ENCODE measurements at regions not wholly inside any gene's neighbourhood (a gene's known extent, or its start where the extent isn't known, plus 50 kb on each side); places are given as distances from the start of the nearest gene placed in this dataset.

- Histone ChIP-seq H3K27ac (ENCODE audit: insufficient read depth, low read length, poor library complexity, severe bottlenecking) (no peak overlapping the region), H3K27me3 (ENCODE audit: control insufficient read depth, insufficient read depth, low read length) (no peaks in the 10 kb centered on the region), H3K9me3 (ENCODE audit: control insufficient read depth in 2 of 2, low read length in 2 of 2) (no peaks in the 10 kb centered on the region), H3K36me3 (ENCODE audit: control insufficient read depth, insufficient read depth, low read length) (no peaks in the 10 kb centered on the region), H3K4me3 (ENCODE audit: low read depth, low read length) (no peak overlapping the region), H3K4me1 (ENCODE audit: control insufficient read depth, insufficient read depth, low read length, poor library complexity, severe bottlenecking) (no peaks in the 10 kb centered on the region)
- no peaks in the 10 kb centered on the region for H3K36me3 Mint-ChIP-seq
- peaks cover 7% of the 10 kb centered on the region for H3K27me3 Mint-ChIP-seq
- peaks cover 0 to 4% (median 0%) of the 10 kb centered on the region in 7 donors for H3K9me3 Mint-ChIP-seq
- no peak overlapping the region for H3K4me3 Mint-ChIP-seq
- ATAC-seq (ENCODE audit: low read depth in 2 of 2), result no peak
- no peaks in the 10 kb centered on the region for H3K4me1 Mint-ChIP-seq
- H3K27ac Mint-ChIP-seq, result no peak overlapping the region
- DNase-seq, result no peak
Observed at GRCh38 chr22:48459259-48459658, 1368.4 kb downstream of the BRD1 start.

GRCh38 chr22:48456449-48456848, 1371.2 kb downstream of the BRD1 start:
- ATAC-seq (ENCODE audit: low read depth in 2 of 2), result no peak

GRCh38 chr22:48453751-48454485, 1373.8 kb downstream of the BRD1 start:
- Mint-ChIP-seq H3K27ac (no peak overlapping the region), H3K4me1 (no peaks in the 10 kb centered on the region), H3K9me3 (peaks cover 0 to 4% (median 0%) of the 10 kb centered on the region in 7 donors), H3K4me3 (no peak overlapping the region), H3K36me3 (no peaks in the 10 kb centered on the region), H3K27me3 (peaks cover 18% of the 10 kb centered on the region)
- ATAC-seq (ENCODE audit: low read depth in 2 of 2), result no peak
- H3K4me1 ChIP-seq (ENCODE audit: control insufficient read depth, insufficient read depth, low read length, poor library complexity, severe bottlenecking), result no peaks in the 10 kb centered on the region
- H3K9me3 ChIP-seq (ENCODE audit: control insufficient read depth in 2 of 2, low read length in 2 of 2), result no peaks in the 10 kb centered on the region
- DNase-seq, result no peak
- H3K4me3 ChIP-seq (ENCODE audit: low read depth, low read length), result no peak overlapping the region
- no peaks in the 10 kb centered on the region for H3K36me3 ChIP-seq (ENCODE audit: control insufficient read depth, insufficient read depth, low read length)
- no peak overlapping the region for H3K27ac ChIP-seq (ENCODE audit: insufficient read depth, low read length, poor library complexity, severe bottlenecking)
- no peaks in the 10 kb centered on the region for H3K27me3 ChIP-seq (ENCODE audit: control insufficient read depth, insufficient read depth, low read length)

More at GRCh38 chr22:48456449-48456848, 1371.2 kb downstream of the BRD1 start:
- H3K4me3 ChIP-seq (ENCODE audit: low read depth, low read length), result no peak overlapping the region
- Mint-ChIP-seq H3K9me3 (peaks cover 0 to 4% (median 0%) of the 10 kb centered on the region in 7 donors), H3K27me3 (peaks cover 9% of the 10 kb centered on the region), H3K27ac (no peak overlapping the region), H3K36me3 (no peaks in the 10 kb centered on the region), H3K4me1 (no peaks in the 10 kb centered on the region), H3K4me3 (no peak overlapping the region)
- H3K36me3 ChIP-seq (ENCODE audit: control insufficient read depth, insufficient read depth, low read length), result no peaks in the 10 kb centered on the region
- H3K27ac ChIP-seq (ENCODE audit: insufficient read depth, low read length, poor library complexity, severe bottlenecking), result no peak overlapping the region
- H3K27me3 ChIP-seq (ENCODE audit: control insufficient read depth, insufficient read depth, low read length), result no peaks in the 10 kb centered on the region
- no peaks in the 10 kb centered on the region for H3K4me1 ChIP-seq (ENCODE audit: control insufficient read depth, insufficient read depth, low read length, poor library complexity, severe bottlenecking)
- no peaks in the 10 kb centered on the region for H3K9me3 ChIP-seq (ENCODE audit: control insufficient read depth in 2 of 2, low read length in 2 of 2)
- no peak for DNase-seq

GRCh38 chr22:48453171-48453570, 1374.5 kb downstream of the BRD1 start:
- Histone ChIP-seq H3K27me3 (ENCODE audit: control insufficient read depth, insufficient read depth, low read length) (no peaks in the 10 kb centered on the region), H3K36me3 (ENCODE audit: control insufficient read depth, insufficient read depth, low read length) (no peaks in the 10 kb centered on the region), H3K27ac (ENCODE audit: insufficient read depth, low read length, poor library complexity, severe bottlenecking) (no peak overlapping the region), H3K9me3 (ENCODE audit: control insufficient read depth in 2 of 2, low read length in 2 of 2) (no peaks in the 10 kb centered on the region), H3K4me1 (ENCODE audit: control insufficient read depth, insufficient read depth, low read length, poor library complexity, severe bottlenecking) (no peaks in the 10 kb centered on the region), H3K4me3 (ENCODE audit: low read depth, low read length) (no peak overlapping the region)
- H3K4me3 Mint-ChIP-seq, result no peak overlapping the region
- H3K4me1 Mint-ChIP-seq, result no peaks in the 10 kb centered on the region
- no peak for ATAC-seq (ENCODE audit: low read depth in 2 of 2)
- H3K27ac Mint-ChIP-seq, result no peak overlapping the region
- H3K27me3 Mint-ChIP-seq, result peaks cover 18% of the 10 kb centered on the region
- H3K9me3 Mint-ChIP-seq, result peaks cover 0 to 4% (median 0%) of the 10 kb centered on the region in 7 donors
- no peaks in the 10 kb centered on the region for H3K36me3 Mint-ChIP-seq
- DNase-seq, result no peak

GRCh38 chr22:48452766-48453165, 1374.9 kb downstream of the BRD1 start:
- DNase-seq, result no peak
- ATAC-seq (ENCODE audit: low read depth in 2 of 2), result no peak
- Histone ChIP-seq H3K36me3 (ENCODE audit: control insufficient read depth, insufficient read depth, low read length) (no peaks in the 10 kb centered on the region), H3K27me3 (ENCODE audit: control insufficient read depth, insufficient read depth, low read length) (no peaks in the 10 kb centered on the region), H3K4me1 (ENCODE audit: control insufficient read depth, insufficient read depth, low read length, poor library complexity, severe bottlenecking) (no peaks in the 10 kb centered on the region), H3K27ac (ENCODE audit: insufficient read depth, low read length, poor library complexity, severe bottlenecking) (no peak overlapping the region), H3K9me3 (ENCODE audit: control insufficient read depth in 2 of 2, low read length in 2 of 2) (no peaks in the 10 kb centered on the region), H3K4me3 (ENCODE audit: low read depth, low read length) (no peak overlapping the region)
- Mint-ChIP-seq H3K27me3 (peaks cover 18% of the 10 kb centered on the region), H3K4me1 (no peaks in the 10 kb centered on the region), H3K36me3 (no peaks in the 10 kb centered on the region), H3K4me3 (no peak overlapping the region), H3K27ac (no peak overlapping the region), H3K9me3 (peaks cover 0 to 4% (median 0%) of the 10 kb centered on the region in 7 donors)

GRCh38 chr22:48451891-48452290, 1375.8 kb downstream of the BRD1 start:
- DNase-seq, result no peak
- peaks cover 18% of the 10 kb centered on the region for H3K27me3 Mint-ChIP-seq

GRCh38 chr22:48450188-48450825, 1377.4 kb downstream of the BRD1 start:
- no peak for DNase-seq
- Mint-ChIP-seq H3K27ac (no peak overlapping the region), H3K9me3 (no peaks in the 10 kb centered on the region), H3K4me1 (no peaks in the 10 kb centered on the region), H3K27me3 (peaks cover 15% of the 10 kb centered on the region), H3K36me3 (no peaks in the 10 kb centered on the region), H3K4me3 (peak overlapping the region in 1 of 4 donors; percentile 40)
- no peak for ATAC-seq (ENCODE audit: low read depth in 2 of 2)
- H3K27ac ChIP-seq (ENCODE audit: insufficient read depth, low read length, poor library complexity, severe bottlenecking), result no peak overlapping the region
- no peaks in the 10 kb centered on the region for H3K9me3 ChIP-seq (ENCODE audit: control insufficient read depth in 2 of 2, low read length in 2 of 2)
- no peak overlapping the region for H3K4me3 ChIP-seq (ENCODE audit: low read depth, low read length)
- H3K36me3 ChIP-seq (ENCODE audit: control insufficient read depth, insufficient read depth, low read length), result no peaks in the 10 kb centered on the region
- no peaks in the 10 kb centered on the region for H3K27me3 ChIP-seq (ENCODE audit: control insufficient read depth, insufficient read depth, low read length)
- H3K4me1 ChIP-seq (ENCODE audit: control insufficient read depth, insufficient read depth, low read length, poor library complexity, severe bottlenecking), result no peaks in the 10 kb centered on the region

More at GRCh38 chr22:48451891-48452290, 1375.8 kb downstream of the BRD1 start:
- no peak overlapping the region for H3K4me3 ChIP-seq (ENCODE audit: low read depth, low read length)
- Mint-ChIP-seq H3K27ac (no peak overlapping the region), H3K4me3 (no peak overlapping the region), H3K9me3 (peaks cover 0 to 4% (median 0%) of the 10 kb centered on the region in 7 donors), H3K36me3 (no peaks in the 10 kb centered on the region), H3K4me1 (no peaks in the 10 kb centered on the region)
- no peaks in the 10 kb centered on the region for H3K4me1 ChIP-seq (ENCODE audit: control insufficient read depth, insufficient read depth, low read length, poor library complexity, severe bottlenecking)
- no peak for ATAC-seq (ENCODE audit: low read depth in 2 of 2)
- no peaks in the 10 kb centered on the region for H3K36me3 ChIP-seq (ENCODE audit: control insufficient read depth, insufficient read depth, low read length)
- no peaks in the 10 kb centered on the region for H3K9me3 ChIP-seq (ENCODE audit: control insufficient read depth in 2 of 2, low read length in 2 of 2)
- no peak overlapping the region for H3K27ac ChIP-seq (ENCODE audit: insufficient read depth, low read length, poor library complexity, severe bottlenecking)
- no peaks in the 10 kb centered on the region for H3K27me3 ChIP-seq (ENCODE audit: control insufficient read depth, insufficient read depth, low read length)
